ENCODE measurements at regions not wholly inside any gene's neighbourhood (a gene's known extent, or its start where the extent isn't known, plus 50 kb on each side); places are given as distances from the start of the nearest gene placed in this dataset.

GRCh38 chr13:85284349-85284748 is 514.9 kb downstream of the SLITRK6 start:
- no peak for TF ChIP-seq CTCF (IDR thresholded peaks at IDR 0.05; ENCODE audit: insufficient read depth, missing control alignments)
- no peak for DNase-seq (ENCODE audit: insufficient read length, low spot score)
- FAIRE-seq, result no peak

- TF ChIP-seq CTCF (IDR thresholded peaks at IDR 0.05; ENCODE audit: insufficient read depth, missing control alignments), result no peak
- FAIRE-seq, result no peak
- no peak for DNase-seq (ENCODE audit: insufficient read length, low spot score)
Measured at GRCh38 chr13:85283408-85283807, 515.8 kb downstream of the SLITRK6 start.

GRCh38 chr13:85282876-85283275 is 516.3 kb downstream of the SLITRK6 start:
- no peak for FAIRE-seq
- TF ChIP-seq CTCF (IDR thresholded peaks at IDR 0.05; ENCODE audit: insufficient read depth, missing control alignments), result no peak
- DNase-seq (ENCODE audit: insufficient read length, low spot score), result no peak

GRCh38 chr13:85278851-85279250 is 520.4 kb downstream of the SLITRK6 start:
- DNase-seq (ENCODE audit: insufficient read length, low spot score) (no peak), FAIRE-seq (no peak)
- no peak for TF ChIP-seq CTCF (IDR thresholded peaks at IDR 0.05; ENCODE audit: insufficient read depth, missing control alignments)

- no peak for FAIRE-seq
- DNase-seq (ENCODE audit: insufficient read length, low spot score), result no peak
Measured at GRCh38 chr13:85277748-85278147, 521.5 kb downstream of the SLITRK6 start.

GRCh38 chr13:85266771-85267170 is 532.4 kb downstream of the SLITRK6 start:
- no peak for FAIRE-seq
- no peak for DNase-seq (ENCODE audit: insufficient read length, low spot score)
- no peak for TF ChIP-seq CTCF (IDR thresholded peaks at IDR 0.05; ENCODE audit: insufficient read depth, missing control alignments)

More at GRCh38 chr13:85277748-85278147, 521.5 kb downstream of the SLITRK6 start:
- TF ChIP-seq CTCF (IDR thresholded peaks at IDR 0.05; ENCODE audit: insufficient read depth, missing control alignments), result no peak

- TF ChIP-seq CTCF (IDR thresholded peaks at IDR 0.05; ENCODE audit: insufficient read depth, missing control alignments), result no peak
- FAIRE-seq (no peak), DNase-seq (ENCODE audit: insufficient read length, low spot score) (no peak)
Measured at GRCh38 chr13:85266331-85266730, 532.9 kb downstream of the SLITRK6 start.
